Erythroblast (primary cell): ENCODE measurements at regions not wholly inside any gene's neighbourhood (a gene's known extent, or its start where the extent isn't known, plus 50 kb on each side); places are given as distances from the start of the nearest gene placed in this dataset.

Experiments
- GATA1 ChIP-seq: IDR thresholded peaks from 2 replicates; pipeline ENCODE4 v1.6.1; 2011; ENCODE audit warnings: low read depth, mild to moderate bottlenecking, control low read depth, low read length, moderate library complexity
- POLR2A ChIP-seq: IDR thresholded peaks from 2 replicates; pipeline ENCODE4 v1.6.1; 2011; ENCODE audit warnings: mild to moderate bottlenecking, low read length

GRCh38 chr2:129768485-129769184 lies 210.8 kb upstream of the RAB6C start:
- TF ChIP-seq POLR2A, result no peak
- no peak for TF ChIP-seq GATA1
